Cardiac fibroblast (primary cell): ENCODE measurements at regions not wholly inside any gene's neighbourhood (a gene's known extent, or its start where the extent isn't known, plus 50 kb on each side); places are given as distances from the start of the nearest gene placed in this dataset.

ENCODE experiments used
- DNase-seq, 2 donors: peaks; one replicate each; pipeline versions ENCODE4 v3.0.0 to v3.0.0-alpha.2; 2010; ENCODE audit warnings: low read depth in 2 of 2
- H3K4me3 ChIP-seq, 2 donors: replicated peaks in 1 of 2; 1 replicate in 1 of 2; 2 replicates in 1 of 2; pipeline ENCODE4 v1.5.1; 2011; ENCODE audit warnings: low read depth in 2 of 2, low read length in 2 of 2, mild to moderate bottlenecking in 2 of 2, moderate library complexity in 1 of 2
- CTCF ChIP-seq: IDR thresholded peaks from one replicate; pipeline ENCODE4 v1.5.1; 2011; ENCODE audit warnings: low read depth, mild to moderate bottlenecking, low read length, inconsistent platforms

- no peak for TF ChIP-seq CTCF
- H3K4me3 ChIP-seq = no peak overlapping the region
- DNase-seq = no peak
Observed at GRCh38 chr3:144264794-144265193, 293.2 kb downstream of the DIPK2A start.

- no peak overlapping the region for H3K4me3 ChIP-seq
- no peak for TF ChIP-seq CTCF
- peak; percentile 9 to 66 for DNase-seq
Observed at GRCh38 chr3:144265542-144266100, 294.0 kb downstream of the DIPK2A start.

GRCh38 chr3:144270100-144270499 lies 298.5 kb downstream of the DIPK2A start:
- no peak overlapping the region for H3K4me3 ChIP-seq
- TF ChIP-seq CTCF = no peak
- DNase-seq = no peak

GRCh38 chr3:144272680-144273079 lies 301.1 kb downstream of the DIPK2A start:
- H3K4me3 ChIP-seq = no peak overlapping the region
- no peak for TF ChIP-seq CTCF
- DNase-seq = no peak

GRCh38 chr3:144273601-144274000 lies 302.0 kb downstream of the DIPK2A start:
- no peak overlapping the region for H3K4me3 ChIP-seq
- no peak for TF ChIP-seq CTCF
- peak; percentile 10 to 24 for DNase-seq

GRCh38 chr3:144275005-144275404 lies 303.4 kb downstream of the DIPK2A start:
- no peak overlapping the region for H3K4me3 ChIP-seq
- DNase-seq = no peak
- no peak for TF ChIP-seq CTCF

GRCh38 chr3:144282313-144282712 lies 310.7 kb downstream of the DIPK2A start:
- TF ChIP-seq CTCF = no peak
- DNase-seq = no peak
- no peak overlapping the region for H3K4me3 ChIP-seq
